Stimulated activated CD4-positive, alpha-beta T cell treated with anti-CD3 and anti-CD28 coated beads, TNF-alpha, amount 100 ng/mL, for 1 hour (primary cell): ENCODE measurements at regions not wholly inside any gene's neighbourhood (a gene's known extent, or its start where the extent isn't known, plus 50 kb on each side); places are given as distances from the start of the nearest gene placed in this dataset.

Source experiments
- DNase-seq, 3 donors: peaks; one replicate each; pipeline ENCODE4 v3.0.0-alpha.2; 2020; ENCODE audit warnings: low read depth in 3 of 3, low spot score in 1 of 3

GRCh38 chr1:34406833-34407539, 230.3 kb downstream of the C1orf94 start:
- no peak for DNase-seq

- DNase-seq: no peak
These were observed 231.3 kb downstream of the C1orf94 start for GRCh38 chr1:34408011-34408410.

GRCh38 chr1:34409689-34410229, 233.1 kb downstream of the C1orf94 start:
- no peak for DNase-seq

DNA sequence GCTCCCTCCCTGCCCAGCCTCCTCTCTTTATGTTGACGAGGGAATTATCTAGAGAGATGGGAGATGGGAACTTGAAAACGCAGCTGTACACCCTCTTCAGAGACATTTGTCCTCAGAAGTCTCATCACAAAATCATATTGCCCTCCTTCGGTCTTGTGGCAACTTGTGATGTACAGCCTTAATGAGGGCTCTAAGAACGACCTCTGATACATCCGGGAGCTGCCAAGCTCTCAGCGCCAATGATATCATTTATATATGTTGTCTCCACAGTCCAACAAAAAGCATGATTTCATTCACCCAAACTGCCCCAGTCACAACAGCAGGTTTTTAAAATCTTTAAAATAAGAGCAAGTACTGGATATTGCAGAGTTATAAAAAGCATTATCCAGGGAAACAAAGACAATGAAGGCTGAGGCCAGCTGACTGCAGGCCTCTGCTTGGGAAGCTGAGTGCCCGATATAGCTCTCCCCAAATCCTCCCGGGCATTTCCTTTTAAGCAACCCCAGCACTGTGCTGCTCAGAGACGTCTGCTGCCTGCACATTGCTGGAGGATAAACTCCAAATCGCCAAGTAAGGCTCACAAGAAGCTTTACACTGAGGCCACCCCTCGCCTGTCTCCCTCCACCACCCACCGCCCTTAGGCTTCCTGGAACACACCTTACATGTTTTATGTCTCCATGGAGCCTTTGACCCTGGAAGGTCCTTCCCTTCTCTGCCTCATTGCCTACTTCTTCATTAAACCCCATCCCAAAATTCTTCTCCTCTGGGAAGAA, 236.1 kb downstream of the C1orf94 start:
- DNase-seq: no peak

DNA sequence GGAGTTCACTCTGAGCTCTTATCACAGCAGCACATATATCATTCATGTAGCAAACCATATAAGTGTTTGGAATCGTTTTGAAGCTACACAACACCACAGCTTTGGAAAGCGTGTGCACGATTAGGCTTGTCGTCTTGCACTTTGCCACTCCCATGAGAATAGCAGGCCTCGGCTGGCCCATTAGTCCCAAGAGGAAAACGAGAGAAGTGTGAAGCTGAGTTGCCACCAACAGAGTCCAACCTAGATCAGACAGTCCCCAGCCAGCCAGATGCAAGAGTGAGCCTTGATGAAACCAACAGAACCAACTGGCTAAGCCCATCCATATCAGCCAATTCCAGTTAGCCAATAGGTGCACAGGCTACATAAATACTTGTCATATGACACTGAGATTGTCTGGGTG, 238.4 kb downstream of the C1orf94 start:
- DNase-seq: no peak

GRCh38 chr1:34418166-34418565, 241.5 kb downstream of the C1orf94 start:
- DNase-seq: no peak

DNA sequence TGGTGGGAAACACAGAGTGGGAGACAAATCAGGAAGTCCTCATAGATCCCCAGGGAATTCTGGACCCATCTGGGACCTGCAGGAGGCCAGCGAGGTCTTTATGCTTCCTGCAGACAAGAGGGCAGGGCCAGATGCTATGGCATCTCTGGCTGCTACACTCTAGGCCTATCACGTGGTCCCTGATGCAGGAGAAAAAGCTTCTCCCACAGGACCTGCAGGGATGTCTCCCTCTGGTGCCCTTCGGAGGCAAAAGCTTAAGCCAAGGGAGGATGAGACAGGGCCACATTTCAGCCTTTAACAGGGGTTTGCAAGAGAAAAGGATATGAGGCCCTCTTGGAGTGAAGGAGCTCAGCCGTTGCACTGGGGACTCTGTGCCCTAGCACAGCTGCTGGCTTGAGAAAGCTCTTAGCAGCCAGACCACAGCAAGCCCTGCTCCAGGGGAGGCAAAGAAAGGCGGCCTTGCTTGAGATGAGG, 243.0 kb downstream of the C1orf94 start:
- no peak for DNase-seq

DNA sequence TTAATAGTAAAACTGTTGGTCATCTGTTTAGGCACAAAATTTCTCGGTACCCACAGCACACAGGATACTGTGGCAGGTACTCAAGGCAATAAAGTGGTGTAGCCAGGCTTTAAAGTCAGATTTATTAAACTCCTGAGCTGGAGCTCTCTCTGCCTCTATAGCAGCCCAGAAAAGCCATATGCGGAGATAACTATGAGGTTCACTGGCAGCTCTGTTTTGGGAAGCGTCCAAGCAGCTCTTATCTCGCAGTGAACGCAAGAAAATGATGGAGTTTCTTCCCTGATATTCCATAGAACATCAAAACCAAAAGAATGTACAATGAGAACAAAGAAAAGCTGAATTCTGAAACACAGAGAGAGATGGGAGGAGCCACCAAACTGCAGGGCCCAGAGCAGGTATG, 248.3 kb downstream of the C1orf94 start:
- no peak for DNase-seq

DNA sequence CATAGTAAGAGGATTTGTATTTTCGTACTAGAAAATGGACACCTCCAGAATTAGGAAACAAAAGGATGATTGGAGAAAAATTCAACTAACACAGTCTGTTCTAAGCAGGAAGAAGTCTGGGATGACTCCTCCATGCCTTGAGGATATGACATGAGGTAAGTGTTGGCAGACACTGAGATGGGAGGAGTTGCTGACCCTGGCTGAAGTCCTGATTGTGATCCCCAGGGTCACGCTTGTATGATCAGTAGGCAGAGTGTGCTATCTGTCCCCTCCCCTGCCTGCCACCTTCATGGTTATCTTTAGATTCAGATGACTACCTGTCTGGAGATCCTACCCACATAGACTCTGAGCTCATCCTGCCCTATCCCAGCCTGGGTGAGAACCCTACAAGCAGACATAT, 249.1 kb downstream of the C1orf94 start:
- no peak for DNase-seq

DNA sequence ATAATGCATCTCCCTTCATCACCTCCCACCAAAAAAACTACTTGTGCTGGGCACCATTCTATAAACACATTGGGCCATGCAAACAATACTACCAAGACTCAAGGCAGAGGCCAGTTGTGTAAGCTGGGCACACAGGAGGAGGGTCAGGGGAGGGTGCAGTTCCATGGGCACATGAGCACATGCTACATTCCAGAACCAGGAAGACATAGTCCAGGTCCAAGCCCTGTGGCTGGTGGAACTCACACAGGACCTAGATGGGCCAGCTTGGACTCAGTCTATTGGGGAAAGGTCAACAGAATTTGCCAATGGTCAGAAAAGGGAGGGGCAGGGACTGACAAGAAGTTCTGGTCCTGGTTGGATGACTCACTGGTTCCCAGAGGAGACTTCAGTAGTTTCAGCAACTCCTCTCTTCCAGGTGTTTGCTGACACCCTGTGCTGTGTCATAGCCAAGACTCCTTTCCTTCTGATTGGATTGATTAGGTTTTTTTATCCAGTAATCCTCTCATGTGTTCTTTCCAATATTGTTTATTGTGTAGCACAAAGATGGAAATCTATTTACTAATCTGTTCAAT, 249.7 kb downstream of the C1orf94 start:
- DNase-seq: no peak

- no peak for DNase-seq
These were observed 250.5 kb downstream of the C1orf94 start for GRCh38 chr1:34427170-34427569.

DNA sequence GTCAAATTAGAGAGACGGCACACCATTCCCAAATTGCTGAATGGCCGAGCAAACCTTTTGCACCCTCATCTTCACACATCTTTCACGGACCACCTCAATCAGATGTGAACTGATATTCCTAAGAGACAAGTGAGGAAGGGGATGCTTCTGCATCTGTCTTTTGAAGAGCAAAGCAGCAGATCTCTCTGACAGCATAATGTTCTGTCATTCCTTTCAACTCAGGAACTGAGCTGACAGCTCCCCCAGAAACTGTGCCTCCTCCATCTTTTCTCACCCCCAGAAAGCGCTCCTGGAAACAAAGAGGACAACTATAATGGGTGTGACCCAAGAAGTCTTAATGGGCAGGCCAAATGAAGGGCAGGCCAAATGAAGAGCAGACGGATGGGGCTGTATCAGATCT, 256.4 kb downstream of the C1orf94 start:
- no peak for DNase-seq

DNA sequence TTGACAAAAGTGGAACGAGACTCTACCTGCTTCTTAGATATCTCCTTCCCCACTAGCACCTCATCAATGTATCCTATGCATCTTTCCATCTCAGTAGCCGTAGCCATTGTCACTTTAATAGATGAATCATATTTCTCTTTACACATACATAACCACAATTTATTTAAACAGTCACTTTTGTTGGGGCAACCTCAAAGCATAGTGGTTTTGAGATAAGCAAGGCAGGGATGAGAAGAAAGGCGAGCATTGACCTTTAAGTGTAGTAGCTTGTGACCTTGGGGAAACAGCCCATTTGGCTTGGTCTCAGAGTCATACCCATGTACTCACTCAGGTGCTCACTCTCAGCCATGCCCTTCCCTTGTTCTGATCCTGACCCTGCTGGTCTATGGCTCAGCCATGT, 260.1 kb downstream of the C1orf94 start:
- DNase-seq: no peak

DNA sequence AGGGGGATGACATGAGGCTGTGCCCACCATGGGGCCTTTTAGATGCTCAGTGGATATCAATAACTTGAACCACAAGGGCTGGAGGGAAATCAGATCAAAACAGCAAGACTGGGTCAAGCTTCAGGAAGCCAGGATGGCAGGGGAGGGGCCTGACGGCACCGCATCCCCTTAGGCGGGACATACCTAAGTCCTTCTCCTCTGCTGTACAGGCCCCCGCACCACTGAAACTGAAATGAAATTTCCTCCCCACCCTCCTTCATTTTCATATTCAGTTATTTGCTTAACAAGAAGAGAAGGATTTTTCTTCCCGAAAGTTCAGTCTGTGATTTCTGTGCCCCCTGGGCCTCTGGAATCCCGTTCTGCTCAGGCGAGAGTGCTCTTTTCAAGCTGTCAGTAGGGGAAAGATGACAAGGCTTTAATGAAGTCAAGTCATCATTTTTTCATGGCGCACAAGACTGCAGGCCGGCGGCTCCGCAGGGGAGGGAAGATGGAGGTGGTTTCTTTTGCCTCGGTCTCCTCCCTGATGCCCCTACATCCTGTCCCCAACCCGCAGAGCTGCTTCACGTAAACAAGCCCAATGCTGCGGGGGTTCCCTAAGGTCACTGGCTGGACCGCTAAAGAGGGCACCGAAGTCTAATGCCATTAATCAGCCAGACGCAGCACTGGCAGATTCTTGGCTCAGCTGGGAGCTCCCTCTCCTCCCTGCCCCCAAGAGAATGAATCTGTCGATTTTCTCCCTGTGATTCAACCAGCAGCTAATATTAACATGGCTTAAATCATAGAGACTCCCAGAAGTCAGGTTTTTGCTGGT, 264.8 kb downstream of the C1orf94 start:
- DNase-seq: no peak

GRCh38 chr1:34444516-34444915, 267.8 kb downstream of the C1orf94 start:
- no peak for DNase-seq

GRCh38 chr1:34450325-34450724, 273.6 kb downstream of the C1orf94 start:
- no peak for DNase-seq

DNA sequence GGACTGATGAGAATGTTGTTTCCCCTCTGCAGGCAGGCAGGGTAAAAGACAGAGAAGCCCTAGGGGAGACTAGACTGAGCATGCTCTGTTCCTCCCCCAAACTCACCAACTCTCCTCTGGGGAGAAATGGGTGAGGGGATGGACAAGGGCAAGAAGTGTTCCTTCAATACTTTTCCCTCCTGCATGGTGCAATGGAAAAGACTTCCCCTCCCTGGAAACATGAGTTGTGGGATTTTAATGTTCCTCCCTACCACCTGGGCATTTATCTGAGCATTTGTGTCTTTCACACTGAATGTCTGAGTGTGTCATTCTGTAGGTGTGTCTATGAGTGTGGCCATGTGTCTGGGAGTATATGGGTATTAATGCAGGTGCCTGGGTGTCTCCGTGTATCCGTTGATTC, 275.7 kb downstream of the C1orf94 start:
- DNase-seq: no peak

DNA sequence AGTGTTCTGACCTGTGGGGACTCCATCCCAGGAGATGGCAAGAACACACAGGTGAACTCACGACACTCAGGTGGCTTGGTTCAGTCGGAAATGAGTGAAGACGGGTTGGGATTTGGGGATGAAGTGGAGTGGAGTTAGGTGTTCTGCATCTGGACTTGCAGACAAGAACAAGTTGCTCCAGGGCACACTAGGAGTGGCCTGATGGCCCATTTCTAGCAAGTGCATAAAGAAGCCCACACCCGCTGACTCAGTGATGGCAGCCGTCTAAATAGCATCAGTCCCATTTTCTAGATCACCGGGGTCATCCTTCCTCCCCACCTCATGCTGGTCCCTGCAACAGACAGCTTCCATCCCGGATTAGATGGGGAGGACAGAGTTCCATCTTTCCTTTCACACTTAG, 278.4 kb downstream of the C1orf94 start:
- no peak for DNase-seq

GRCh38 chr1:34460193-34460592, 283.5 kb downstream of the C1orf94 start:
- DNase-seq: peak in 2 of 3 donors; percentile 3 to 13

GRCh38 chr1:34470401-34470800, 284.4 kb upstream of the GJB5 start:
- DNase-seq: no peak

GRCh38 chr1:34474566-34474965, 280.3 kb upstream of the GJB5 start:
- DNase-seq: no peak
